AG09319 (cell line): ENCODE measurements at regions not wholly inside any gene's neighbourhood (a gene's known extent, or its start where the extent isn't known, plus 50 kb on each side); places are given as distances from the start of the nearest gene placed in this dataset.

Experiments used
- DNase-seq: peaks from one replicate; pipeline ENCODE4 v3.0.0-alpha.2; 2010; ENCODE audit warnings: low read depth; ENCODE audit errors: extremely low read depth
- TF ChIP-seq, protein P1 (sequence below): IDR thresholded peaks from 2 replicates; pipeline ENCODE4 v1.5.1; 2011; ENCODE audit warnings: low read depth, mild to moderate bottlenecking, inconsistent platforms, low read length, moderate library complexity

DNA sequence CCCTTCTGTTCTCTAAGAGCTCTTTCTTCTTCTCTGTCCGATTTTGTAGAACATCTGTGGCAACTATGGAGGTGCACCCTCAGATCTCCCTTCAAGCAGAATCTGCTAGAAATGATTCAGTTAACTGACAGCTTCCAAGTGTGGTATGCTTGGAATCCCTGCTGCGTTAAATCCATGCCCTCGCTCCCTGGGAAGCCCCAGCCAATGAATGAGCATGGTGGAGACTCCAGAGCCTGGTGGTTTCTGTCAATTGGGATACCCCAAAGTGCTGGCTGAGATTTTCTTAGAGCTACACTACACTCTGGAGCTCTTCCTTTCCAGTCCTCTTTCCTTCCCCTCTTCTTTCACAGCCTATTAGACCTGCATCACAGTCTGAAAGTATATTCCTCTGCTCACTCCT lies 116.3 kb upstream of the C1orf21 start:
- TF ChIP-seq, protein P1, sequence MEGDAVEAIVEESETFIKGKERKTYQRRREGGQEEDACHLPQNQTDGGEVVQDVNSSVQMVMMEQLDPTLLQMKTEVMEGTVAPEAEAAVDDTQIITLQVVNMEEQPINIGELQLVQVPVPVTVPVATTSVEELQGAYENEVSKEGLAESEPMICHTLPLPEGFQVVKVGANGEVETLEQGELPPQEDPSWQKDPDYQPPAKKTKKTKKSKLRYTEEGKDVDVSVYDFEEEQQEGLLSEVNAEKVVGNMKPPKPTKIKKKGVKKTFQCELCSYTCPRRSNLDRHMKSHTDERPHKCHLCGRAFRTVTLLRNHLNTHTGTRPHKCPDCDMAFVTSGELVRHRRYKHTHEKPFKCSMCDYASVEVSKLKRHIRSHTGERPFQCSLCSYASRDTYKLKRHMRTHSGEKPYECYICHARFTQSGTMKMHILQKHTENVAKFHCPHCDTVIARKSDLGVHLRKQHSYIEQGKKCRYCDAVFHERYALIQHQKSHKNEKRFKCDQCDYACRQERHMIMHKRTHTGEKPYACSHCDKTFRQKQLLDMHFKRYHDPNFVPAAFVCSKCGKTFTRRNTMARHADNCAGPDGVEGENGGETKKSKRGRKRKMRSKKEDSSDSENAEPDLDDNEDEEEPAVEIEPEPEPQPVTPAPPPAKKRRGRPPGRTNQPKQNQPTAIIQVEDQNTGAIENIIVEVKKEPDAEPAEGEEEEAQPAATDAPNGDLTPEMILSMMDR: no peak
- DNase-seq: no peak

DNA sequence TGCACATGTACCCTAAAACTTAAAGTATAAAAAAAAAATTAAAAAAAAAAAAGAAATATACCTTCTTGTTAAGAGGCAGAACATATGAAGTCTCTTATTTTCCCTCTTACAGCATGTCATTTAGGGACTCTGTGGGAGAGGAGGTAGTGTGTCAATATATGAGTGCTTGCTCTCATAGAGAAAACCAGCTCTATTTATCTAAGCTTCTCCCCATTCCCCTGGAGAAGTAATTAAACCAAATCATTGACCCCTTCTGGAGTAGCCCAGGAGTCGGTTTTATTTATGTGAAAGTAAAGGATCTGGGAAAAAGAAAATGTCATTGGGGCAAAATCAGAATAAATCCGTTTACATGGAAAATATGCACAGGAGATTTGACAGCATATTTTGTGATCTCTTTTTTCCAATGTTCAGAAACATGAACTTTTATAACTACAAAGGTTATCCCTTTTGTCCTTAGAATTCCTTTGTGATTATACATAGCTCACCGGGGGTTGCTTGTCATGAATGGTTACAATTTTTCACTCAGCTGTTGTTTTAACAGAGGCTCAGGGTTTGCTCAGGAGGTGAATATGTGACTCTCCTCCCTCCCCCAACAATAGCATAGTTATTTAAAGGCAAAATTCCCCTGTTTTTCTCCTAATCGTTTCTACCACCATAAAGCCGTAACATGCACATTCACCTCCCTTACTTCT lies 114.5 kb upstream of the C1orf21 start:
- DNase-seq: no peak
- TF ChIP-seq, protein P1: no peak

DNA sequence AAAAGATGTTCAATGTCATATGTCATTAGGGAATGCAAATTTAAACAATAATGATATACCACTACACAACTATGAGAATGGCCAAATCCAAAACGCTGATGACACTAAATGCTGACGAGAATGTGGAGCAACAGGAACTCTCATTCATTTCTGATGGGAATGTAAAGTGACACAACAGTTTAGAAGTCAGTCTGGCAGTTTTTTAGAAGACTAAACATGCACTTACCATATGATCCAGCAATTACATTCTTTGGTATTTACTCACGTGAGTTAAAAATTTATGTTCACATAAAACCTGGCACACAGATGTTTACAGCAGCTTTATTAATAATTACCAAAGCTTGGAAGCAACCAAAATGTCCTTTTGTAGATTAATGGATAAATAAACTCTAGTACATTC lies 110.4 kb upstream of the C1orf21 start:
- TF ChIP-seq, protein P1: no peak
- no peak for DNase-seq

DNA sequence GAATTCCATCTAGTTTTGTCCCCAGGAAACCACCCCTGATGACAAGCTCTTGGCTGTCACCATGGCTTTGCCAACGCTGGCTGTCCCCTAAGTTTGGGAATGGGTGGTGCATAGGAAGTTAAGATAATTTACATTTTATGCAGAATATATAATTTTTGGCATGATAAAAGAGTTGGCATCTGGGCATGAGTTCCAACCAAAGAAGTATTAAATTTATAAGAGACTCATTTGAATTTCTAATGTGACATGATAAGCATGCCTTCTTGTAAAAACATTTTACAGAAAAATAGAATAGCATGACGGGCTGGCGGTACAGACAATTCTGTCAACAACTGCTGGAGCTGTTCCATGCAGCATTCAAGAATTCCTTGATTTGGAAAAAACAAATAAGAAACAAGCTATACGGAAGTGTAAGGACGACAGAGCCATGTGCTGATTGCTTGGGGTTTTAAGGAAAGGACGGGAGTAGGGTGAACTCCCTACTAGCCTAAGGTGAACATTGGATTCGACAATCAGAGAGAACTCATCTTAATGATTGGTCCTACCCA lies 106.8 kb upstream of the C1orf21 start:
- DNase-seq: no peak
- TF ChIP-seq, protein P1: no peak

DNA sequence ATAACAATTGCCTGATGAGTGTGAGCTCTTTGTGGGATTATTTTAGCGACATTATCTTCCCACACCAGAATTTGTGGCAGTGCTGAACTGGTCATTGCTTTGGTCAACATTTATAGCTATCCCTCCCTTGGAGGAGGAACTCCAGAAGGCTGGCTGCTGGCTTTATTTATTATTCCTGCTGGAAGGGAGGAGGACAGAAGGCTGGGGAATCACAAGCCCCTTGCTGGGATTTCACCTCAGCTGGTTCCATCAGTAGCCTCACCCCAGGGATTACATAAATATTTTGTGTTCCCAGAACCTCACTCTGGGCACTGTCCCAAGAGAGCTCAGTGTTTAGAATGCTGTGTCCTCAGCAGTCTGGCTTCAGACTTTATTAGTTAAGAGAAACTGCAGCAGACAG lies 102.8 kb upstream of the C1orf21 start:
- peak; percentile 38 for DNase-seq
- TF ChIP-seq, protein P1: no peak

DNA sequence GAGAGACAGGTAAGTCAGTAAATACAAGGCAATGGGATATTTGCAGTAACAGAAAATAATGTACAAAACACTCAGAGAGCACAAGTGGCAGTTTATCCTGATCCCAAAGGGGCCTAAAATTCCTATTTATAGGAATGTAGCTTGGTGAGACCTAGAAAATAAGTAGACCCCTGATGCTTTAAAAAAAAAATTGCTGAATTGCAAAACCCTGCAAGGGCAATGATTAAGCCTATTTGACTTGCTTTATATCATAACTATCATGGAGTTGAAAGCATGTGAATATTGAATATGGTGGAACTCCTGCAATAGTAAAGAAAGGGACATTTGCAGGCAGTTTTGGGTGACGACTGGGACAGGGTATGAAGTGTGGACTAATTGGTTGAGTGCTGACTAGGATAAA lies 101.9 kb upstream of the C1orf21 start:
- TF ChIP-seq, protein P1: no peak
- no peak for DNase-seq

DNA sequence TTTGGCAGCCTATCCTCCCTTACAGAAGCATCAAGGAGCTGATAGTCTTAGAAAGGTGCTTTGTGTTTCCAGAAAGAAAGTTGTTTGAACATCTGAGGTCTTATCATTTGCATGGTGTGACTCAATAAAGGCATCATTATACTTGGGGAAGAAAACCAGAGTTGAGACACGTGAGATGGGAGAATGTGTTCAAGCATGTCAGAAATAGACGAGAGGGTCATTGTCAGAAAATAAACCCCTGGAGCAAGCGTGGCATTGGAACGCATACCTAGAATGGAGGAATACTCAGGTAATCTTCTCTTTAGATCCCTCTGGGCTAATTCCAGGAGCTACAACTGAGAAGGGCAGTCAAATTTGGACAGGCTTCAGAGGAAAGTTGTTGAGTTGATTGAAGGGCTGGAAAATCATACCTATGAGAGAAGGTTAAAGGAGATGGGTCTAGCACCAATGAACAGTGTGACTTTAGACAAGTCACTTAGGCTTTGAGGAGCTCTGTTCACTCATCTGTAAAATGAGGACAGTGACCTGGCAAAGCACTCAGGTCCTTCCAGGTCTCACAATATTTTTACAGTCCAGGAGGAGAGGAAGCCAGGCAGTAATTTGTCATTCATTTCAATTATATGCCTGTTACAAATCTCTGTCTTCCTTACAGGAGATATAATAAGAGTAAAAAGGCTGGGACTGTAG lies 101.3 kb upstream of the C1orf21 start:
- TF ChIP-seq, protein P1: no peak
- no peak for DNase-seq
